OCI-LY1 (cell line): ENCODE measurements at regions not wholly inside any gene's neighbourhood (a gene's known extent, or its start where the extent isn't known, plus 50 kb on each side); places are given as distances from the start of the nearest gene placed in this dataset.

Source experiments
- EZH2 ChIP-seq: fragments of 200-600 bp; sonication (generic), shearing (Covaris generic); IDR thresholded peaks from 2 replicates; pipeline ENCODE4 v1.8.0; 2017; ENCODE audit warnings: borderline replicate concordance, mixed run types, mild to moderate bottlenecking, antibody characterized with exemption, low read length, moderate library complexity, mixed read lengths
- TF ChIP-seq, protein P1 (sequence below): fragments of 200-600 bp; sonication (generic), shearing (Covaris generic); IDR thresholded peaks from 2 replicates; pipeline ENCODE4 v1.5.1; 2017; ENCODE audit warnings: mild to moderate bottlenecking, antibody characterized with exemption, low read length, moderate library complexity, mixed read lengths

DNA sequence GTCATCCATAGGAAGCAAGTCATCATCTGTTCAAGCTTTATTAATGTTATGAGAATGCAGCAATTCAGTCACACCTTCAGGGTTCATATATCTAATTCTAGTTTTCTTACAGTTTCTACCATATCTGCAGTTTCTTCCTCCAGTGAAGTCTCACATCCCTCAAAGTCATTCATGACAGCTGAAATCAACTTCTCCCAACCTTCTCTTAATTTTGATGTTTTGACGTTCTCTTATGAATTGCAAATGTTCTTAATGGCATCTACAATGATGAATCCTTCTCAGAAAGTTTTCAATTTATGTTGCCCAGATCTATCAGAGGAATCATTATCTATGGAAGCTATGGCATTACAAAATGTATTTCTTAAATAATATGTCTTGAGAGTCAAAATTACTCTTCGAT is 210.4 kb upstream of the ZBTB20 start:
- no peak for TF ChIP-seq EZH2
- TF ChIP-seq, protein P1, sequence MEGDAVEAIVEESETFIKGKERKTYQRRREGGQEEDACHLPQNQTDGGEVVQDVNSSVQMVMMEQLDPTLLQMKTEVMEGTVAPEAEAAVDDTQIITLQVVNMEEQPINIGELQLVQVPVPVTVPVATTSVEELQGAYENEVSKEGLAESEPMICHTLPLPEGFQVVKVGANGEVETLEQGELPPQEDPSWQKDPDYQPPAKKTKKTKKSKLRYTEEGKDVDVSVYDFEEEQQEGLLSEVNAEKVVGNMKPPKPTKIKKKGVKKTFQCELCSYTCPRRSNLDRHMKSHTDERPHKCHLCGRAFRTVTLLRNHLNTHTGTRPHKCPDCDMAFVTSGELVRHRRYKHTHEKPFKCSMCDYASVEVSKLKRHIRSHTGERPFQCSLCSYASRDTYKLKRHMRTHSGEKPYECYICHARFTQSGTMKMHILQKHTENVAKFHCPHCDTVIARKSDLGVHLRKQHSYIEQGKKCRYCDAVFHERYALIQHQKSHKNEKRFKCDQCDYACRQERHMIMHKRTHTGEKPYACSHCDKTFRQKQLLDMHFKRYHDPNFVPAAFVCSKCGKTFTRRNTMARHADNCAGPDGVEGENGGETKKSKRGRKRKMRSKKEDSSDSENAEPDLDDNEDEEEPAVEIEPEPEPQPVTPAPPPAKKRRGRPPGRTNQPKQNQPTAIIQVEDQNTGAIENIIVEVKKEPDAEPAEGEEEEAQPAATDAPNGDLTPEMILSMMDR: no peak
